Upper lobe of right lung (tissue), 1 donor: ENCODE measurements at regions not wholly inside any gene's neighbourhood (a gene's known extent, or its start where the extent isn't known, plus 50 kb on each side); places are given as distances from the start of the nearest gene placed in this dataset.

Source experiments
- ATAC-seq: fragments of 200-7000 bp; cut with Tn5 transposase; one replicate; pipeline ENCODE4 v1.9.1; 2020; ENCODE audit warnings: mild to moderate bottlenecking, moderate library complexity
- DNase-seq: peaks from one replicate; pipeline ENCODE4 v3.0.0-alpha.2; 2020
- H3K27ac ChIP-seq: fragments of 200-600 bp; one replicate; pipeline ENCODE4 v1.8.0; 2022
- H3K27me3 ChIP-seq: fragments of 200-600 bp; one replicate; pipeline ENCODE4 v1.8.0; 2022; ENCODE audit warnings: mild to moderate bottlenecking
- H3K36me3 ChIP-seq: fragments of 200-600 bp; one replicate; pipeline ENCODE4 v1.8.0; 2022
- H3K4me1 ChIP-seq: fragments of 200-600 bp; one replicate; pipeline ENCODE4 v1.8.0; 2022
- H3K4me3 ChIP-seq: fragments of 200-600 bp; one replicate; pipeline ENCODE4 v1.8.0; 2022; ENCODE audit warnings: mild to moderate bottlenecking
- H3K9me3 ChIP-seq: fragments of 200-600 bp; one replicate; pipeline ENCODE4 v1.8.0; 2022
- intact Hi-C: fragments of 100-400 bp; cut with DNase I; formaldehyde crosslinking; loops from one replicate; pipeline ENCODE4 v1.11.0; 2022
- TF ChIP-seq, protein P1 (sequence below): fragments of 200-600 bp; IDR thresholded peaks from one replicate; pipeline ENCODE4 v1.8.0; 2022; ENCODE audit warnings: antibody characterized with exemption
- donor health status: DM: no; HTN: yes; CAD: no; lungs with severe emphysema.

DNA sequence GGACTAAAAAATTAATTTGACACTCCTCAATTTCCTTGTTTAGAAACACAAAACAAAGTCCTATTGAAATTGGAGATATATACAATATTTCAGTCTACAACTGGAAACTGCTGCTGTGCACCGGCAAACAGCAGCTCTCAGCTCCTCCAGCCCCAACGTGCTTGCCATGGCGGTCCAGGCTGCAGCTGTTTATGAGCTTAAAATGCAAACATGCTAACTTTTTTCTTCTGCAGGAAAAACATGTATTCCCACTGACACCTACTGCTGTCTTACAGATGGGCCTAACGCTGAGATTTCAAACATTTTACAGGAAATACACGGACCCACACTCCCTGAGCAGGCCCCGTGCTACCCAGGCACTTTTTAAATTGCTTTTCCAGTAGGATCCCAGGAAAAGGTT lies 195.5 kb downstream of the BCL11A start:
- Histone ChIP-seq H3K4me3 (no peak overlapping the region), H3K36me3 (no peaks in the 10 kb centered on the region), H3K27ac (no peak overlapping the region), H3K27me3 (no peaks in the 10 kb centered on the region), H3K9me3 (no peaks in the 10 kb centered on the region), H3K4me1 (no peaks in the 10 kb centered on the region)
- DNase-seq (no peak), ATAC-seq (no peak)
- intact Hi-C loops = no loop called here
- TF ChIP-seq, protein P1, sequence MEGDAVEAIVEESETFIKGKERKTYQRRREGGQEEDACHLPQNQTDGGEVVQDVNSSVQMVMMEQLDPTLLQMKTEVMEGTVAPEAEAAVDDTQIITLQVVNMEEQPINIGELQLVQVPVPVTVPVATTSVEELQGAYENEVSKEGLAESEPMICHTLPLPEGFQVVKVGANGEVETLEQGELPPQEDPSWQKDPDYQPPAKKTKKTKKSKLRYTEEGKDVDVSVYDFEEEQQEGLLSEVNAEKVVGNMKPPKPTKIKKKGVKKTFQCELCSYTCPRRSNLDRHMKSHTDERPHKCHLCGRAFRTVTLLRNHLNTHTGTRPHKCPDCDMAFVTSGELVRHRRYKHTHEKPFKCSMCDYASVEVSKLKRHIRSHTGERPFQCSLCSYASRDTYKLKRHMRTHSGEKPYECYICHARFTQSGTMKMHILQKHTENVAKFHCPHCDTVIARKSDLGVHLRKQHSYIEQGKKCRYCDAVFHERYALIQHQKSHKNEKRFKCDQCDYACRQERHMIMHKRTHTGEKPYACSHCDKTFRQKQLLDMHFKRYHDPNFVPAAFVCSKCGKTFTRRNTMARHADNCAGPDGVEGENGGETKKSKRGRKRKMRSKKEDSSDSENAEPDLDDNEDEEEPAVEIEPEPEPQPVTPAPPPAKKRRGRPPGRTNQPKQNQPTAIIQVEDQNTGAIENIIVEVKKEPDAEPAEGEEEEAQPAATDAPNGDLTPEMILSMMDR = no peak

DNA sequence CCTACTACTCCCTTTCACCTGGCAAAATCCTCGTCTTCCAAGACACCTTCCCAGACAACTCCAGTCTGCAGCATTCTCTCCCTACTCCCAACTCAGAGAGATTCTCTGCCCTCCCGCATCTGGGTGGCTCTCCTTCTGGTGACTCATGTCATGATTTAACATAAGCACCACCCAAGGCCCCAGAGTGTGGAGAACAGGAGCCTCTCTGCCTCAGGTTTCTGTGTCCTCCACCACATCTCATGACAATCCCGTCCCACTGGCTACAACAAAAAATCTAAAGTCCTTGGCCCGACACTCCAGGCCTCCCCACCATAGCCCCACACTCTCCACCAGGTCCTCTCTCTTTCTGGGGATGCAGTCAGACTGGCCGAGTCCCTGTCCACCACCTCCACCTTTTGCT lies 197.1 kb downstream of the BCL11A start:
- Histone ChIP-seq H3K4me3 (no peak overlapping the region), H3K27ac (no peak overlapping the region), H3K9me3 (no peaks in the 10 kb centered on the region), H3K27me3 (no peaks in the 10 kb centered on the region), H3K4me1 (no peaks in the 10 kb centered on the region), H3K36me3 (no peaks in the 10 kb centered on the region)
- intact Hi-C loops = no loop called here
- DNase-seq = no peak
- TF ChIP-seq, protein P1 = no peak
- ATAC-seq = no peak

DNA sequence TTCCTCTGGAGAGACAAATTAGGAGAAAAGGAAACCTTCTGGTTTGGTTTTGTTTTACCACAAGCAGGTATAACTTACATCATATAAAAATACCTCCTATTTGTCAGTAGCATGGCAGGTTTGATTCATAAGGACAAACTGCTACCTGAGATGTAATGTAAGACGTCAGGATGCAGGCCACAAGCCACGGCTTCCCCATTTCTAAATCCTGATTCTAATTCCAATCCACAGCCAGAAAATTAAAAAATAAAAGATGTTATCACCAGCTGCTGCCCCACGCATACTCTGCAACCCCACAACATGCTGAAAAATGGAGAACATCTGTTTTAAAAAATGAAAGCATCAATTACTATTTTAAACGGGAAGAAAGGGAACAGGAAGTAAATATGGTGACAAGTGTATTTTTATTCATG lies 197.6 kb downstream of the BCL11A start:
- Histone ChIP-seq H3K4me1 (no peaks in the 10 kb centered on the region), H3K4me3 (no peak overlapping the region), H3K36me3 (no peaks in the 10 kb centered on the region), H3K27ac (no peak overlapping the region), H3K27me3 (no peaks in the 10 kb centered on the region), H3K9me3 (no peaks in the 10 kb centered on the region)
- TF ChIP-seq, protein P1 = no peak
- ATAC-seq = no peak
- DNase-seq = no peak
- intact Hi-C loops = no loop called here

DNA sequence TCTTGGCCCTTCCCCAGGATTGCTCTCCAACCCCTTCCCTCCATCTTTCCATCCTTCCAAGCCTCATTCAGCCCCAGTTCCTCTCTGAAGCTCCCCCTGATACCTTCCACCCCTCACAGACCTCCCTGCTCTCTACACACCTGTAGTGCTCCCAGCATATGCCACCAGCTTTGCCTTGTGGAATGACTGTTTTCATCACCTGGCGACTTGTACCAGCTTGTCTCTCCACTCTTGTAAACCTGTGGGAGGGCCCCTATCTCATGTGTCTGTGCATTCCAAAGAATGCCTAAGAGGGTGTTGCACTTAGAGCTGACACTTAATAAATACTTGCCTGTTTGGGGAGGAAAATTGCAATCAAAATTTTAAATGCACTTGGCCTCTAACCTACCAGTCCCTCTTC lies 198.7 kb downstream of the BCL11A start:
- Histone ChIP-seq H3K27ac (no peak overlapping the region), H3K36me3 (no peaks in the 10 kb centered on the region), H3K27me3 (no peaks in the 10 kb centered on the region), H3K4me1 (no peaks in the 10 kb centered on the region), H3K4me3 (no peak overlapping the region), H3K9me3 (no peaks in the 10 kb centered on the region)
- intact Hi-C loops = no loop called here
- TF ChIP-seq, protein P1 = no peak
- DNase-seq = no peak
- ATAC-seq = no peak

DNA sequence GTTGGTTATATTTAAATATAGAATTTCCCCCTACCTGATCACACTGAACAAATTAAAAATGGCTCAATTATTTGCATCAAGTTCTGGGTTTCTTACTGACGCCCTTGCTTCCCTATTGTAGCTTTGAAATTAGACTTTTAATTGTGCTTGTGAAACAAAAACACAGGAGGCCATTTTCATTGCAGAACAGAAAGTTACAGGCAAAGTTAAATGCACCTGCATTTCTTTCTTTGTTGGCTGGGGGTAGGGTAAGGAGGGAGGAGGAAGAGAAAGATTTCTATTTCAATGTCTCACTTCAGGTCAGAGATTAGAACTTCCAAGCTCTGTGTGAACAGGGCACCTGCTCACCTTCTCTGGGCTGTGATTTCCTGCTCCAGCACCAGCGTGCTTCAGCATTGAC lies 199.6 kb downstream of the BCL11A start:
- Histone ChIP-seq H3K27ac (no peak overlapping the region), H3K27me3 (no peaks in the 10 kb centered on the region), H3K36me3 (no peaks in the 10 kb centered on the region), H3K9me3 (no peaks in the 10 kb centered on the region), H3K4me3 (no peak overlapping the region), H3K4me1 (no peaks in the 10 kb centered on the region)
- intact Hi-C loops = no loop called here
- DNase-seq = no peak
- no peak for ATAC-seq
- TF ChIP-seq, protein P1 = no peak

DNA sequence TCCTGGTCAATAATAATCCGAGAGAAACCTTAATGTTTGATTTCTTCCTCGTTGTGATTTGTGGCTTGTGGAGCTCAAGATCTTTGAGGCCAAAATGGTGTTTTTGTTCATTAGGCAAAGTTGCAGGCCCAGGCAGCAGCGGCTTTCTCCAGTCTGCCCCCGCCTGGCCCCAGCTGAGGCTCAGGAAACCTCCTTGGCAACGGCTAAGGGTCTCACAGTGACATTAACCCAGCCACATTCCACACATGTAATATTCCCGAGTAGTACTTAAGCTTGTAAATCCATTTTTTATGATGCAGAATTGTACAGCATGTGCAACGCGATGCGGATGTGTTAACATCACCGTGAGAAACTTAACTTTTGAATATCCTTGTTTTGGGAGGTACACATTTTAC lies 200.1 kb downstream of the BCL11A start:
- H3K27me3 ChIP-seq = no peaks in the 10 kb centered on the region
- no peak overlapping the region for H3K27ac ChIP-seq
- ATAC-seq (no peak), DNase-seq (no peak)
- no peaks in the 10 kb centered on the region for H3K36me3 ChIP-seq
- H3K9me3 ChIP-seq = no peaks in the 10 kb centered on the region
- intact Hi-C loops = no loop called here
- H3K4me1 ChIP-seq = no peaks in the 10 kb centered on the region
- TF ChIP-seq, protein P1 = no peak
- no peak overlapping the region for H3K4me3 ChIP-seq
